SK-N-SH (cell line): ENCODE measurements at regions not wholly inside any gene's neighbourhood (a gene's known extent, or its start where the extent isn't known, plus 50 kb on each side); places are given as distances from the start of the nearest gene placed in this dataset.

Experiments
- CTCF ChIA-PET: fragments of 300-600, 350-600 bp; formaldehyde crosslinking; extraction: SDS; loops from one replicate; lab custom pipeline; 2021; lab: Yijun Ruan, JAX
- POLR2A ChIA-PET: fragments of 350-600 bp; sonication (Branson Sonifier 250); formaldehyde crosslinking; extraction: SDS; loops from one replicate; lab custom pipeline; 2020; ENCODE audit warnings: antibody characterized with exemption, inconsistent platforms; lab: Yijun Ruan, JAX
- DNase-seq: peaks from one replicate; pipeline ENCODE4 v3.0.0; 2012
- H2AFZ ChIP-seq: fragments of 200-600 bp; sonication (generic); 2 replicates; pipeline ENCODE4 v1.8.1; 2016; ENCODE audit warnings: antibody characterized with exemption, mild to moderate bottlenecking, low read depth
- H3F3A ChIP-seq: fragments of 200-600 bp; sonication (generic); replicated peaks from 2 replicates; pipeline ENCODE3; 2016; ENCODE audit warnings: antibody characterized with exemption, mild to moderate bottlenecking; ENCODE audit not compliant: insufficient read depth
- H3K27ac ChIP-seq, 2 experiments: fragments of 200-500 bp in 1 of 2; fragments of 200-600 bp in 1 of 2; sonication (Bioruptor generic) in 1 of 2; sonication (generic), shearing (Covaris generic) in 1 of 2; 2 replicates each; pipeline versions ENCODE4 v1.5.1 to v1.6.1; 2014 to 2016; ENCODE audit warnings: low read depth in 2 of 2, inconsistent platforms in 1 of 2, low read length in 1 of 2, mild to moderate bottlenecking in 1 of 2, mixed read lengths in 1 of 2
- H3K27me3 ChIP-seq: fragments of 200-600 bp; sonication (generic), shearing (Covaris generic); 2 replicates; pipeline ENCODE4 v1.6.1; 2016; ENCODE audit warnings: mixed run types; ENCODE audit not compliant: insufficient read depth
- H3K36me3 ChIP-seq, 2 experiments: fragments of 200-500 bp in 1 of 2; fragments of 200-600 bp in 1 of 2; sonication (Bioruptor generic) in 1 of 2; sonication (generic) in 1 of 2; replicated peaks in 1 of 2; 2 replicates each; pipeline versions ENCODE3 to v1.5.1; 2014 to 2016; ENCODE audit warnings: low read length in 1 of 2, mild to moderate bottlenecking in 1 of 2; ENCODE audit not compliant: insufficient read depth in 2 of 2, control insufficient read depth in 1 of 2
- H3K4me1 ChIP-seq, 2 experiments: fragments of 200-500 bp in 1 of 2; fragments of 200-600 bp in 1 of 2; sonication (Bioruptor generic) in 1 of 2; sonication (generic), shearing (Covaris generic) in 1 of 2; 2 replicates each; pipeline versions ENCODE4 v1.5.1 to v1.6.1; 2014 to 2016; ENCODE audit warnings: low read depth in 1 of 2, low read length in 1 of 2, mixed run types in 1 of 2; ENCODE audit not compliant: insufficient read depth in 2 of 2, control insufficient read depth in 1 of 2
- H3K4me2 ChIP-seq: fragments of 200-600 bp; sonication (generic), shearing (Covaris generic); 2 replicates; pipeline ENCODE4 v1.6.1; 2017; ENCODE audit warnings: mixed run types
- H3K4me3 ChIP-seq, 2 experiments: fragments of 200-500 bp in 1 of 2; fragments of 200-600 bp in 1 of 2; sonication (Bioruptor generic) in 1 of 2; sonication (generic), shearing (Covaris generic) in 1 of 2; 2 replicates each; pipeline versions ENCODE4 v1.5.1 to v1.8.1; 2014 to 2016; ENCODE audit warnings: low read depth in 2 of 2, inconsistent platforms in 1 of 2, low read length in 1 of 2, mild to moderate bottlenecking in 1 of 2, mixed read lengths in 1 of 2, moderate library complexity in 1 of 2
- H3K79me2 ChIP-seq: fragments of 200-600 bp; sonication (generic); 2 replicates; pipeline ENCODE4 v1.8.1; 2017; ENCODE audit warnings: mild to moderate bottlenecking; ENCODE audit not compliant: insufficient read depth
- H3K9ac ChIP-seq: fragments of 200-600 bp; sonication (generic); 2 replicates; pipeline ENCODE4 v1.6.1; 2017; ENCODE audit warnings: mixed run types
- H3K9me2 ChIP-seq: fragments of 200-600 bp; sonication (generic); 2 replicates; pipeline ENCODE4 v1.6.1; 2017; ENCODE audit warnings: mixed run types
- H3K9me3 ChIP-seq: fragments of 200-600 bp; sonication (generic); 2 replicates; pipeline ENCODE4 v1.6.1; 2017; ENCODE audit warnings: mixed run types, mild to moderate bottlenecking, moderate library complexity
- H4K20me1 ChIP-seq: fragments of 200-600 bp; sonication (generic); 2 replicates; pipeline ENCODE4 v1.6.1; 2017; ENCODE audit warnings: mild to moderate bottlenecking, mixed run types; ENCODE audit not compliant: insufficient read depth
- EZH2phosphoT487 ChIP-seq: fragments of 200-600 bp; sonication (generic); IDR thresholded peaks from 2 replicates; pipeline ENCODE4 v1.6.1; 2017; ENCODE audit warnings: low read depth, mixed run types, mild to moderate bottlenecking, antibody characterized with exemption, moderate library complexity, borderline replicate concordance
- FOXJ3 ChIP-seq: sonication (generic); formaldehyde crosslinking; IDR thresholded peaks from 2 replicates; pipeline ENCODE4 v1.5.1; 2020; ENCODE audit warnings: mild to moderate bottlenecking, missing genetic modification reagents
- GABPA ChIP-seq: IDR thresholded peaks from 2 replicates; pipeline ENCODE4 v1.4.0; 2012; ENCODE audit warnings: low read depth, mild to moderate bottlenecking
- RCOR1 ChIP-seq: fragments of 150-350 bp; IDR thresholded peaks from 2 replicates; pipeline ENCODE4 v1.6.1; 2017; ENCODE audit warnings: antibody characterized with exemption, low read length
- RXRA ChIP-seq: IDR thresholded peaks from 2 replicates; pipeline ENCODE4 v1.4.0; 2012; ENCODE audit warnings: low read depth, mild to moderate bottlenecking, borderline replicate concordance
- TCF12 ChIP-seq: IDR thresholded peaks from 2 replicates; pipeline ENCODE4 v1.4.0; 2012
- YY1 ChIP-seq: IDR thresholded peaks from 2 replicates; pipeline ENCODE4 v1.4.0; 2012; ENCODE audit warnings: low read depth, mild to moderate bottlenecking
- ZBTB33 ChIP-seq: IDR thresholded peaks from 2 replicates; pipeline ENCODE4 v1.4.0; 2012; ENCODE audit warnings: low read depth, borderline replicate concordance
- WGBS: methylation state at CpG from one replicate; pipeline ENCODE4 v1.1.6; 2017; ENCODE audit warnings: low lambda C conversion rate; 5-methylcytosine and 5-hydroxymethylcytosine counted together
- TF ChIP-seq, protein P1 (sequence below): fragments of 150-350 bp; IDR thresholded peaks from 2 replicates; pipeline ENCODE4 v1.6.1; 2016; ENCODE audit warnings: mild to moderate bottlenecking, low read depth, low read length
- TF ChIP-seq, protein P2 (sequence below): IDR thresholded peaks from 2 replicates; pipeline ENCODE4 v1.6.1; 2012; ENCODE audit warnings: mild to moderate bottlenecking, low read depth, low read length, moderate library complexity
- TF ChIP-seq, protein P3 (sequence below): IDR thresholded peaks from 2 replicates; pipeline ENCODE4; 2012

- Histone ChIP-seq H3K4me2 (no peak overlapping the region), H3K4me3 (no peak overlapping the region), H2AFZ (no peak overlapping the region), H3K4me1 (no peaks in the 10 kb centered on the region), H4K20me1 (no peaks in the 10 kb centered on the region), H3K36me3 (no peaks in the 10 kb centered on the region), H3K9ac (no peak overlapping the region), H3K27me3 (no peaks in the 10 kb centered on the region), H3K9me3 (no peaks in the 10 kb centered on the region; the same call in 1 of the 2 replicates), H3K79me2 (no peaks in the 10 kb centered on the region), H3K27ac (no peak overlapping the region), H3K9me2 (no peaks in the 10 kb centered on the region), H3F3A (no peaks in the 10 kb centered on the region)
- TF ChIP-seq ZBTB33 = no peak
- TF ChIP-seq TCF12 = no peak
- no peak for TF ChIP-seq FOXJ3 (CRISPR knock-in tag)
- TF ChIP-seq GABPA = no peak
- TF ChIP-seq RCOR1 = no peak
- TF ChIP-seq, protein P1, sequence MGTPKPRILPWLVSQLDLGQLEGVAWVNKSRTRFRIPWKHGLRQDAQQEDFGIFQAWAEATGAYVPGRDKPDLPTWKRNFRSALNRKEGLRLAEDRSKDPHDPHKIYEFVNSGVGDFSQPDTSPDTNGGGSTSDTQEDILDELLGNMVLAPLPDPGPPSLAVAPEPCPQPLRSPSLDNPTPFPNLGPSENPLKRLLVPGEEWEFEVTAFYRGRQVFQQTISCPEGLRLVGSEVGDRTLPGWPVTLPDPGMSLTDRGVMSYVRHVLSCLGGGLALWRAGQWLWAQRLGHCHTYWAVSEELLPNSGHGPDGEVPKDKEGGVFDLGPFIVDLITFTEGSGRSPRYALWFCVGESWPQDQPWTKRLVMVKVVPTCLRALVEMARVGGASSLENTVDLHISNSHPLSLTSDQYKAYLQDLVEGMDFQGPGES = no peak
- TF ChIP-seq YY1 = no peak
- TF ChIP-seq, protein P2, sequence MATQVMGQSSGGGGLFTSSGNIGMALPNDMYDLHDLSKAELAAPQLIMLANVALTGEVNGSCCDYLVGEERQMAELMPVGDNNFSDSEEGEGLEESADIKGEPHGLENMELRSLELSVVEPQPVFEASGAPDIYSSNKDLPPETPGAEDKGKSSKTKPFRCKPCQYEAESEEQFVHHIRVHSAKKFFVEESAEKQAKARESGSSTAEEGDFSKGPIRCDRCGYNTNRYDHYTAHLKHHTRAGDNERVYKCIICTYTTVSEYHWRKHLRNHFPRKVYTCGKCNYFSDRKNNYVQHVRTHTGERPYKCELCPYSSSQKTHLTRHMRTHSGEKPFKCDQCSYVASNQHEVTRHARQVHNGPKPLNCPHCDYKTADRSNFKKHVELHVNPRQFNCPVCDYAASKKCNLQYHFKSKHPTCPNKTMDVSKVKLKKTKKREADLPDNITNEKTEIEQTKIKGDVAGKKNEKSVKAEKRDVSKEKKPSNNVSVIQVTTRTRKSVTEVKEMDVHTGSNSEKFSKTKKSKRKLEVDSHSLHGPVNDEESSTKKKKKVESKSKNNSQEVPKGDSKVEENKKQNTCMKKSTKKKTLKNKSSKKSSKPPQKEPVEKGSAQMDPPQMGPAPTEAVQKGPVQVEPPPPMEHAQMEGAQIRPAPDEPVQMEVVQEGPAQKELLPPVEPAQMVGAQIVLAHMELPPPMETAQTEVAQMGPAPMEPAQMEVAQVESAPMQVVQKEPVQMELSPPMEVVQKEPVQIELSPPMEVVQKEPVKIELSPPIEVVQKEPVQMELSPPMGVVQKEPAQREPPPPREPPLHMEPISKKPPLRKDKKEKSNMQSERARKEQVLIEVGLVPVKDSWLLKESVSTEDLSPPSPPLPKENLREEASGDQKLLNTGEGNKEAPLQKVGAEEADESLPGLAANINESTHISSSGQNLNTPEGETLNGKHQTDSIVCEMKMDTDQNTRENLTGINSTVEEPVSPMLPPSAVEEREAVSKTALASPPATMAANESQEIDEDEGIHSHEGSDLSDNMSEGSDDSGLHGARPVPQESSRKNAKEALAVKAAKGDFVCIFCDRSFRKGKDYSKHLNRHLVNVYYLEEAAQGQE = no peak
- TF ChIP-seq, protein P3, sequence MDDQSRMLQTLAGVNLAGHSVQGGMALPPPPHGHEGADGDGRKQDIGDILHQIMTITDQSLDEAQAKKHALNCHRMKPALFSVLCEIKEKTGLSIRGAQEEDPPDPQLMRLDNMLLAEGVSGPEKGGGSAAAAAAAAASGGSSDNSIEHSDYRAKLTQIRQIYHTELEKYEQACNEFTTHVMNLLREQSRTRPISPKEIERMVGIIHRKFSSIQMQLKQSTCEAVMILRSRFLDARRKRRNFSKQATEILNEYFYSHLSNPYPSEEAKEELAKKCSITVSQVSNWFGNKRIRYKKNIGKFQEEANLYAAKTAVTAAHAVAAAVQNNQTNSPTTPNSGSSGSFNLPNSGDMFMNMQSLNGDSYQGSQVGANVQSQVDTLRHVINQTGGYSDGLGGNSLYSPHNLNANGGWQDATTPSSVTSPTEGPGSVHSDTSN = no peak
- no peak for TF ChIP-seq RXRA
- no peak for TF ChIP-seq EZH2phosphoT487
- no peak for DNase-seq
- CTCF ChIA-PET = interaction anchor here (0.9 kb wide), 1 partner anchor 227 kb away, joined by 3 read pairs; no protein-coding TSS in a partner anchor
- POLR2A ChIA-PET = no interaction called here
- 87% methylated on average over 9 of the region's 9 CpGs for WGBS
These were observed 222.8 kb downstream of the ARL4C start for GRCh38 chr2:234273887-234274584.
